GM12873 (cell line): ENCODE measurements at regions not wholly inside any gene's neighbourhood (a gene's known extent, or its start where the extent isn't known, plus 50 kb on each side); places are given as distances from the start of the nearest gene placed in this dataset.

Experiments
- CTCF ChIP-seq: IDR thresholded peaks from 2 replicates; pipeline ENCODE4 v1.5.1; 2012; ENCODE audit warnings: low read depth, mild to moderate bottlenecking, moderate library complexity, low read length, control low read depth; ENCODE audit not compliant: insufficient read depth; ENCODE audit errors: missing control alignments

GRCh38 chr7:113412410-113412809 lies 294.1 kb upstream of the SMIM30 start:
- TF ChIP-seq CTCF, result no peak

- TF ChIP-seq CTCF, result no peak
Observed at GRCh38 chr7:113410796-113411195, 292.4 kb upstream of the SMIM30 start.

- no peak for TF ChIP-seq CTCF
Observed at GRCh38 chr7:113408999-113409398, 290.6 kb upstream of the SMIM30 start.

- TF ChIP-seq CTCF, result no peak
Observed at GRCh38 chr7:113405296-113406056, 287.1 kb upstream of the SMIM30 start.

- TF ChIP-seq CTCF, result peak; percentile 38
Observed at GRCh38 chr7:113404245-113404644, 285.9 kb upstream of the SMIM30 start.

GRCh38 chr7:113402482-113402881 lies 284.1 kb upstream of the SMIM30 start:
- TF ChIP-seq CTCF, result no peak

GRCh38 chr7:113402005-113402404 lies 283.7 kb upstream of the SMIM30 start:
- TF ChIP-seq CTCF, result no peak

- TF ChIP-seq CTCF, result no peak
Observed at GRCh38 chr7:113394856-113395255, 276.5 kb upstream of the SMIM30 start.
